RPMI7951 (cell line): ENCODE measurements at regions not wholly inside any gene's neighbourhood (a gene's known extent, or its start where the extent isn't known, plus 50 kb on each side); places are given as distances from the start of the nearest gene placed in this dataset.

Experiments
- DNase-seq: peaks from one replicate; pipeline ENCODE4 v3.0.0-alpha.2; 2012; ENCODE audit warnings: low read depth

GRCh38 chr11:107140983-107141382 lies 122.7 kb upstream of the GUCY1A2 start:
- DNase-seq, result no peak

GRCh38 chr11:107139396-107139795 lies 121.1 kb upstream of the GUCY1A2 start:
- DNase-seq, result no peak

- DNase-seq, result no peak
These were observed 118.6 kb upstream of the GUCY1A2 start for GRCh38 chr11:107136892-107137291.

- DNase-seq, result no peak
These were observed 113.5 kb upstream of the GUCY1A2 start for GRCh38 chr11:107131756-107132155.

- peak; percentile 10 for DNase-seq
These were observed 104.7 kb upstream of the GUCY1A2 start for GRCh38 chr11:107123022-107123421.

GRCh38 chr11:107118025-107118720 lies 99.9 kb upstream of the GUCY1A2 start:
- peak; percentile 21 for DNase-seq

- DNase-seq, result peak; percentile 3
These were observed 98.1 kb upstream of the GUCY1A2 start for GRCh38 chr11:107116358-107116757.

- DNase-seq, result no peak
These were observed 84.6 kb upstream of the GUCY1A2 start for GRCh38 chr11:107102692-107103477.

- DNase-seq, result no peak
These were observed 74.4 kb upstream of the GUCY1A2 start for GRCh38 chr11:107092667-107093066.

- peak; percentile 14 for DNase-seq
These were observed 60.1 kb upstream of the GUCY1A2 start for GRCh38 chr11:107078375-107078774.

GRCh38 chr11:107076832-107077231 lies 58.6 kb upstream of the GUCY1A2 start:
- no peak for DNase-seq

GRCh38 chr11:107071129-107071528 lies 52.9 kb upstream of the GUCY1A2 start:
- DNase-seq, result no peak
